Body of pancreas (tissue), 4 donors: ENCODE measurements at regions not wholly inside any gene's neighbourhood (a gene's known extent, or its start where the extent isn't known, plus 50 kb on each side); places are given as distances from the start of the nearest gene placed in this dataset.
"Not testable (repeated sequence)": the region's sequence is repeated elsewhere in the genome, so short reads cannot be mapped to it uniquely, and the experiment has no call there.

Experiments used
- ATAC-seq: fragments of 150-250 bp; one replicate; pipeline ENCODE4 v1.9.1; 2016
- DNase-seq, 4 donors: peaks; one replicate each; pipeline ENCODE4 v3.0.0-alpha.2; 2019
- H3K27ac ChIP-seq, 4 donors: fragments of 200-600 bp; sonication (generic); 1 replicate in 3 of 4; 2 replicates in 1 of 4; pipeline versions ENCODE4 v1.5.1 to v1.6.1; 2016 to 2019; ENCODE audit warnings: mild to moderate bottlenecking in 1 of 4, mixed read lengths in 1 of 4, moderate library complexity in 1 of 4
- H3K27me3 ChIP-seq, 2 donors: fragments of 200-600 bp; sonication (generic); one replicate each; pipeline ENCODE4 v1.6.0; 2016; ENCODE audit warnings: mild to moderate bottlenecking in 1 of 2
- H3K36me3 ChIP-seq, 2 donors: fragments of 200-600 bp; sonication (generic); replicated peaks in 1 of 2; 2 replicates each; pipeline ENCODE4 v1.5.1; 2016; ENCODE audit warnings: low read depth in 2 of 2; ENCODE audit not compliant: insufficient read depth in 1 of 2
- H3K4me1 ChIP-seq: fragments of 200-600 bp; sonication (generic); one replicate; pipeline ENCODE4 v1.6.0; 2016
- H3K4me3 ChIP-seq, 2 donors: fragments of 200-600 bp; sonication (generic); 1 replicate in 1 of 2; 2 replicates in 1 of 2; pipeline ENCODE4 v1.5.1; 2016 to 2019
- H3K9me3 ChIP-seq, 3 donors: fragments of 200-600 bp; sonication (generic); 1 replicate in 2 of 3; 2 replicates in 1 of 3; pipeline ENCODE4 v1.5.1; 2016
- CTCF ChIP-seq, 7 experiments: fragments of 450-650 bp in 4 of 7; fragments of 200-600 bp in 3 of 7; sonication (generic) in 3 of 7; IDR thresholded peaks; one replicate each; pipeline ENCODE4 v1.5.1; 2016 to 2019; ENCODE audit warnings: antibody characterized with exemption in 7 of 7
- POLR2A ChIP-seq, 3 donors: fragments of 450-650 bp; IDR thresholded peaks; one replicate each; pipeline ENCODE4 v1.6.1; 2016; ENCODE audit warnings: antibody characterized with exemption in 3 of 3, mild to moderate bottlenecking in 2 of 3
- WGBS, 2 donors: methylation state at CpG; one replicate each; pipeline ENCODE4 v1.1.5; 2017; 5-methylcytosine and 5-hydroxymethylcytosine counted together
- intact Hi-C: fragments of 100-400 bp; cut with DNase I; formaldehyde crosslinking; loops from one replicate; pipeline ENCODE4 v1.15.1; 2023

GRCh38 chr4:23023666-23024065 lies 330.9 kb downstream of the GBA3 start:
- intact Hi-C loops, result no loop called here
- no peak overlapping the region for H3K4me3 ChIP-seq
- TF ChIP-seq POLR2A (IDR thresholded peaks at IDR 0.05) (no peak), CTCF (IDR thresholded peaks at IDR 0.05) (no peak)
- ATAC-seq, result no peak
- H3K4me1 ChIP-seq, result no peaks in the 10 kb centered on the region
- H3K9me3 ChIP-seq, result no peaks in the 10 kb centered on the region
- H3K27ac ChIP-seq, result no peak overlapping the region
- H3K36me3 ChIP-seq, result no peaks in the 10 kb centered on the region
- H3K27me3 ChIP-seq, result no peaks in the 10 kb centered on the region
- DNase-seq, result no peak
- 27 to 29% methylated on average over 1 of the region's 1 CpG for WGBS, 2 donors

GRCh38 chr4:23023121-23023520 lies 330.4 kb downstream of the GBA3 start:
- no peaks in the 10 kb centered on the region for H3K9me3 ChIP-seq
- H3K36me3 ChIP-seq, result no peaks in the 10 kb centered on the region
- no peaks in the 10 kb centered on the region for H3K4me1 ChIP-seq
- intact Hi-C loops, result no loop called here
- no peaks in the 10 kb centered on the region for H3K27me3 ChIP-seq
- no peak for ATAC-seq
- TF ChIP-seq POLR2A (IDR thresholded peaks at IDR 0.05) (no peak), CTCF (IDR thresholded peaks at IDR 0.05) (no peak)
- no peak overlapping the region for H3K27ac ChIP-seq
- DNase-seq, result no peak
- H3K4me3 ChIP-seq, result no peak overlapping the region

- no peak overlapping the region for H3K4me3 ChIP-seq
- ATAC-seq, result no peak
- no peak for DNase-seq
These were observed 329.3 kb downstream of the GBA3 start for GRCh38 chr4:23022032-23022431.

GRCh38 chr4:23021040-23021439 lies 328.3 kb downstream of the GBA3 start:
- ATAC-seq, result no peak
- 62 to 68% methylated on average over 4 of the region's 4 CpGs for WGBS, 2 donors
- no peak for DNase-seq
- Histone ChIP-seq H3K27ac (no peak overlapping the region), H3K9me3 (no peaks in the 10 kb centered on the region), H3K4me1 (no peaks in the 10 kb centered on the region), H3K4me3 (no peak overlapping the region), H3K36me3 (no peaks in the 10 kb centered on the region), H3K27me3 (no peaks in the 10 kb centered on the region)
- intact Hi-C loops, result no loop called here
- no peak for TF ChIP-seq CTCF (IDR thresholded peaks at IDR 0.05)
- no peak for TF ChIP-seq POLR2A (IDR thresholded peaks at IDR 0.05)

More at GRCh38 chr4:23022032-23022431, 329.3 kb downstream of the GBA3 start:
- intact Hi-C loops, result no loop called here
- Histone ChIP-seq H3K9me3 (no peaks in the 10 kb centered on the region), H3K4me1 (no peaks in the 10 kb centered on the region), H3K36me3 (no peaks in the 10 kb centered on the region), H3K27ac (no peak overlapping the region), H3K27me3 (no peaks in the 10 kb centered on the region)
- TF ChIP-seq CTCF (IDR thresholded peaks at IDR 0.05) (no peak), POLR2A (IDR thresholded peaks at IDR 0.05) (no peak)

- H3K4me1 ChIP-seq, intact Hi-C loops: not testable (repeated sequence)
These were observed 327.7 kb downstream of the GBA3 start for GRCh38 chr4:23020399-23020798.

More at GRCh38 chr4:23020399-23020798, 327.7 kb downstream of the GBA3 start:
- H3K27me3 ChIP-seq, DNase-seq, H3K36me3 ChIP-seq, H3K9me3 ChIP-seq, H3K4me3 ChIP-seq, ATAC-seq, H3K27ac ChIP-seq: not testable (repeated sequence)
- 46 to 70% methylated on average over 4 of the region's 4 CpGs for WGBS, 2 donors
